Adrenal gland (tissue), 5 donors: ENCODE measurements at regions not wholly inside any gene's neighbourhood (a gene's known extent, or its start where the extent isn't known, plus 50 kb on each side); places are given as distances from the start of the nearest gene placed in this dataset.

Source experiments
- CTCF ChIP-seq, 6 experiments: fragments of 450-650 bp in 4 of 6; fragments of 200-600 bp in 2 of 6; sonication (generic) in 1 of 6; IDR thresholded peaks; 1 replicate in 5 of 6; 2 replicates in 1 of 6; pipeline versions ENCODE4 v1.5.1 to v1.8.0; 2016 to 2021; ENCODE audit warnings: antibody characterized with exemption in 6 of 6, mild to moderate bottlenecking in 2 of 6, moderate library complexity in 1 of 6
- POLR2A ChIP-seq, 2 donors: fragments of 450-650 bp; IDR thresholded peaks; one replicate each; pipeline ENCODE4 v1.6.1; 2017; ENCODE audit warnings: antibody characterized with exemption in 2 of 2, mild to moderate bottlenecking in 2 of 2, moderate library complexity in 1 of 2
- donor health status: DM: no; HTN: no; CAD: no.

- no peak for TF ChIP-seq CTCF (IDR thresholded peaks at IDR 0.05)
- TF ChIP-seq POLR2A (IDR thresholded peaks at IDR 0.05), result no peak
These were observed 812.8 kb upstream of the API5 start for GRCh38 chr11:42498971-42499370.
